ENCODE measurements at regions not wholly inside any gene's neighbourhood (a gene's known extent, or its start where the extent isn't known, plus 50 kb on each side); places are given as distances from the start of the nearest gene placed in this dataset.

GRCh38 chr2:234414596-234414995 lies 82.3 kb downstream of the ARL4C start:
- no peak for DNase-seq
- Histone ChIP-seq H3K9me3 (no peaks in the 10 kb centered on the region), H3K36me3 (ENCODE audit: low read depth) (no peaks in the 10 kb centered on the region), H3K4me3 (no peak overlapping the region), H3K4me1 (ENCODE audit: low read depth) (no peaks in the 10 kb centered on the region)
- intact Hi-C loops (cut with DNase I, micrococcal nuclease), result no loop called here
- peak; percentile 45 for ATAC-seq
- TF ChIP-seq, protein P1, sequence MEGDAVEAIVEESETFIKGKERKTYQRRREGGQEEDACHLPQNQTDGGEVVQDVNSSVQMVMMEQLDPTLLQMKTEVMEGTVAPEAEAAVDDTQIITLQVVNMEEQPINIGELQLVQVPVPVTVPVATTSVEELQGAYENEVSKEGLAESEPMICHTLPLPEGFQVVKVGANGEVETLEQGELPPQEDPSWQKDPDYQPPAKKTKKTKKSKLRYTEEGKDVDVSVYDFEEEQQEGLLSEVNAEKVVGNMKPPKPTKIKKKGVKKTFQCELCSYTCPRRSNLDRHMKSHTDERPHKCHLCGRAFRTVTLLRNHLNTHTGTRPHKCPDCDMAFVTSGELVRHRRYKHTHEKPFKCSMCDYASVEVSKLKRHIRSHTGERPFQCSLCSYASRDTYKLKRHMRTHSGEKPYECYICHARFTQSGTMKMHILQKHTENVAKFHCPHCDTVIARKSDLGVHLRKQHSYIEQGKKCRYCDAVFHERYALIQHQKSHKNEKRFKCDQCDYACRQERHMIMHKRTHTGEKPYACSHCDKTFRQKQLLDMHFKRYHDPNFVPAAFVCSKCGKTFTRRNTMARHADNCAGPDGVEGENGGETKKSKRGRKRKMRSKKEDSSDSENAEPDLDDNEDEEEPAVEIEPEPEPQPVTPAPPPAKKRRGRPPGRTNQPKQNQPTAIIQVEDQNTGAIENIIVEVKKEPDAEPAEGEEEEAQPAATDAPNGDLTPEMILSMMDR (IDR thresholded peaks at IDR 0.05), result no peak

GRCh38 chr2:234412726-234413125 lies 84.2 kb downstream of the ARL4C start:
- DNase-seq (no peak), ATAC-seq (peak; percentile 81)
- H3K36me3 ChIP-seq (ENCODE audit: low read depth), result no peaks in the 10 kb centered on the region
- TF ChIP-seq, protein P1 (IDR thresholded peaks at IDR 0.05), result no peak
- H3K4me1 ChIP-seq (ENCODE audit: low read depth), result no peaks in the 10 kb centered on the region
- no peak overlapping the region for H3K4me3 ChIP-seq
- no peaks in the 10 kb centered on the region for H3K9me3 ChIP-seq
- intact Hi-C loops (cut with DNase I, micrococcal nuclease), result no loop called here

GRCh38 chr2:234411793-234412192 lies 85.1 kb downstream of the ARL4C start:
- intact Hi-C loops (cut with DNase I, micrococcal nuclease), result no loop called here
- H3K36me3 ChIP-seq (ENCODE audit: low read depth), result no peaks in the 10 kb centered on the region
- DNase-seq (no peak), ATAC-seq (peak; percentile 32)
- no peak overlapping the region for H3K4me3 ChIP-seq
- TF ChIP-seq, protein P1 (IDR thresholded peaks at IDR 0.05), result no peak
- no peaks in the 10 kb centered on the region for H3K9me3 ChIP-seq
- H3K4me1 ChIP-seq (ENCODE audit: low read depth), result no peaks in the 10 kb centered on the region

DNA sequence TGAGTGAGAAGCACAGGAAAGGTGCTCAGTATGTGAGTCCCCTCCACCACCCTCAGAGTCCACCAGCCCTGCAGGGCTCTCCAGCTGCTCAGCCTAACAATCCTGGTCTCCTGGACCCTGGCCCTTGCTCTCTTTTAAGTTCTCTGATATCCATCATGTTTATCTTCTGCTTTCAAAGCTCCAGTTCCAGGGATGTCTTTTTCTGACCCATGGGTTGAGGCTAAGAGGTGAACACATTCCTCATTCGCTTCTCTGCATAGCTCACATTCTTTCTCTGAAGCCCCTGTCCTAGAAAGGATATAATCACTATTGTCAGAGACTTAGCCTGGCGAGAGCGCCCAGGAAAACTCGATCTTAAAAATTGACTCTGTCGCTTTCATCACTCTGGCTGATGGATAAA lies 86.4 kb downstream of the ARL4C start:
- DNase-seq, result no peak
- ATAC-seq, result no peak
- no peaks in the 10 kb centered on the region for H3K36me3 ChIP-seq (ENCODE audit: low read depth)
- no peaks in the 10 kb centered on the region for H3K4me1 ChIP-seq (ENCODE audit: low read depth)
- TF ChIP-seq, protein P1 (IDR thresholded peaks at IDR 0.05), result no peak
- H3K4me3 ChIP-seq, result no peak overlapping the region
- intact Hi-C loops (cut with DNase I, micrococcal nuclease), result no loop called here
- H3K9me3 ChIP-seq, result no peaks in the 10 kb centered on the region

DNA sequence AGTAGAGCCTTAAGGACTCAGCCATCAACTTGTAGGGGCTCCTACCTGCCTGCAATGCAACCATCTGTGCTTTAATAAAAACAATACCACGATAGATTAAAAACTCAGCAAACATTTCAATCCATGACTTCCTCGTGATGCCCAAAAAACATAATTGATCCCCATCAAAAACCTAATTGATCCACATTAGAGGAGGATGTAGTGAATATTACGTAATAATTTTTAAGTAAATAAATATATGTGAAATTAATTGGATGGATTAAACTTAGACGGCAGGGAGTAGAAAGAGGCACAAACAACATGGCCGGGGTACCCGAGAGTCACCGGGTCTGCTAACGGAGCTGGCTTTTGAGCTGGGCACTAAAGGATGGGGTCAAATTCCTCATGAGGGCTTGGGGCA lies 87.3 kb downstream of the ARL4C start:
- DNase-seq, result no peak
- intact Hi-C loops (cut with DNase I, micrococcal nuclease), result no loop called here
- Histone ChIP-seq H3K36me3 (ENCODE audit: low read depth) (no peaks in the 10 kb centered on the region), H3K4me1 (ENCODE audit: low read depth) (no peaks in the 10 kb centered on the region), H3K4me3 (no peak overlapping the region), H3K9me3 (no peaks in the 10 kb centered on the region)
- no peak for ATAC-seq
- TF ChIP-seq, protein P1 (IDR thresholded peaks at IDR 0.05), result no peak

GRCh38 chr2:234406085-234406484 lies 90.8 kb downstream of the ARL4C start:
- TF ChIP-seq, protein P1 (IDR thresholded peaks at IDR 0.05), result no peak
- H3K36me3 ChIP-seq (ENCODE audit: low read depth), result no peaks in the 10 kb centered on the region
- H3K4me3 ChIP-seq, result no peak overlapping the region
- no peak for DNase-seq
- H3K9me3 ChIP-seq, result no peaks in the 10 kb centered on the region
- intact Hi-C loops (cut with DNase I, micrococcal nuclease), result no loop called here
- H3K4me1 ChIP-seq (ENCODE audit: low read depth), result no peaks in the 10 kb centered on the region
- ATAC-seq, result no peak
